ENCODE measurements at regions not wholly inside any gene's neighbourhood (a gene's known extent, or its start where the extent isn't known, plus 50 kb on each side); places are given as distances from the start of the nearest gene placed in this dataset.

GRCh38 chr16:35749253-35750141 is 2290.1 kb downstream of the TP53TG3F start:
- no peaks in the 10 kb centered on the region for H3K9me3 ChIP-seq (replicated peaks in 1 of 3)
- H3K36me3 ChIP-seq (replicated peaks in 1 of 2): no peaks in the 10 kb centered on the region
- no peak overlapping the region for H3K27ac ChIP-seq
- H3K27me3 ChIP-seq: no peaks in the 10 kb centered on the region
- WGBS, 4 donors: 86 to 91% (median 88%) methylated on average over 33 to 43 of the region's 43 CpGs
- peak in 1 of 7 donors; percentile 20 for DNase-seq
- intact Hi-C loops (cut with DNase I): no loop called here
- TF ChIP-seq POLR2A (IDR thresholded peaks at IDR 0.05) (no peak), CTCF (IDR thresholded peaks at IDR 0.05) (no peak)
- no peak overlapping the region for H3K4me3 ChIP-seq
- no peaks in the 10 kb centered on the region for H3K4me1 ChIP-seq (replicated peaks in 1 of 2)

GRCh38 chr16:35750157-35750689 is 2290.8 kb downstream of the TP53TG3F start:
- no peak overlapping the region for H3K4me3 ChIP-seq
- no peak for TF ChIP-seq CTCF (IDR thresholded peaks at IDR 0.05)
- no peak for TF ChIP-seq POLR2A (IDR thresholded peaks at IDR 0.05)
- H3K27ac ChIP-seq: no peak overlapping the region
- no peaks in the 10 kb centered on the region for H3K27me3 ChIP-seq
- DNase-seq: peak in 1 of 7 donors; percentile 28
- H3K9me3 ChIP-seq (replicated peaks in 1 of 3): no peaks in the 10 kb centered on the region
- intact Hi-C loops (cut with DNase I): no loop called here
- no peaks in the 10 kb centered on the region for H3K36me3 ChIP-seq (replicated peaks in 1 of 2)
- no peaks in the 10 kb centered on the region for H3K4me1 ChIP-seq (replicated peaks in 1 of 2)
- WGBS, 4 donors: 79 to 90% (median 81%) methylated on average over 5 to 9 of the region's 9 CpGs

- Histone ChIP-seq H3K9me3 (replicated peaks in 1 of 3) (no peaks in the 10 kb centered on the region), H3K27me3 (no peaks in the 10 kb centered on the region), H3K4me3 (no peak overlapping the region), H3K4me1 (replicated peaks in 1 of 2) (no peaks in the 10 kb centered on the region), H3K27ac (no peak overlapping the region), H3K36me3 (replicated peaks in 1 of 2) (no peaks in the 10 kb centered on the region)
- DNase-seq: peak in 1 of 7 donors; percentile 17
- 83 to 93% (median 89%) methylated on average over 11 to 13 of the region's 13 CpGs for WGBS, 4 donors
- TF ChIP-seq CTCF (IDR thresholded peaks at IDR 0.05) (no peak), POLR2A (IDR thresholded peaks at IDR 0.05) (no peak)
- intact Hi-C loops (cut with DNase I): no loop called here
Measured at GRCh38 chr16:35750701-35751104, 2291.3 kb downstream of the TP53TG3F start.

- Histone ChIP-seq H3K9me3 (replicated peaks in 1 of 3) (no peaks in the 10 kb centered on the region), H3K27ac (no peak overlapping the region), H3K4me1 (replicated peaks in 1 of 2) (no peaks in the 10 kb centered on the region), H3K36me3 (replicated peaks in 1 of 2) (no peaks in the 10 kb centered on the region), H3K4me3 (no peak overlapping the region), H3K27me3 (no peaks in the 10 kb centered on the region)
- TF ChIP-seq CTCF (IDR thresholded peaks at IDR 0.05) (no peak), POLR2A (IDR thresholded peaks at IDR 0.05) (no peak)
- peak in 1 of 7 donors; percentile 24 for DNase-seq
- 85 to 89% (median 88%) methylated on average over 20 to 24 of the region's 24 CpGs for WGBS, 4 donors
- intact Hi-C loops (cut with DNase I): no loop called here
Measured at GRCh38 chr16:35751191-35751941, 2292.0 kb downstream of the TP53TG3F start.

Measured in adrenal gland (tissue), 9 donors.